Fibroblast of the aortic adventitia (primary cell): ENCODE measurements at regions not wholly inside any gene's neighbourhood (a gene's known extent, or its start where the extent isn't known, plus 50 kb on each side); places are given as distances from the start of the nearest gene placed in this dataset.

ENCODE experiments used
- DNase-seq: peaks from one replicate; pipeline ENCODE4 v3.0.0-alpha.2; 2010; ENCODE audit warnings: low read depth
- H3K4me3 ChIP-seq: 2 replicates; pipeline ENCODE4 v1.5.1; 2011; ENCODE audit warnings: low read depth, mild to moderate bottlenecking, control low read depth, low read length, moderate library complexity
- TF ChIP-seq, protein P1 (sequence below): IDR thresholded peaks from 2 replicates; pipeline ENCODE4 v1.5.1; 2011; ENCODE audit warnings: mild to moderate bottlenecking, low read length, control low read depth, inconsistent platforms; ENCODE audit not compliant: insufficient read depth

DNA sequence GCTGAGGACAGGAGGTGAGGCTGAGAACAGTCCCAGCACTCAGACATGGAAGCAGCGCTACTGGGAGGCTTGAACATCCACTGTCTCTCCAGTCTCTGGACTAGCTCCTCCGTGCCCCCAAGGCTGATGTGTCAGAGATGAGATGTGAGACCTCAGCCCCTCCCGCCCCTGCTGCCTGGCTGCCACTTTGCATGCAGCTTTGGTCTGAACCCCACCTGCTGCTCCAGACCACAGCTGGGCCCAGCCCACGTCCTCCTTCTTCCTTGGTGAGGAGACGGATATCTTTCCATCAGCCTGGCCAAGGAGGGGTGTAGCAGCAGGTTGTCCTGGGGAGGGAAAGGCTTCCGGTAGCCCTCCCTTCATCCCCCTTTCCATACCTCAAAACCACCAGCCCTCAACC is 148.0 kb upstream of the B3GAT1 start:
- TF ChIP-seq, protein P1, sequence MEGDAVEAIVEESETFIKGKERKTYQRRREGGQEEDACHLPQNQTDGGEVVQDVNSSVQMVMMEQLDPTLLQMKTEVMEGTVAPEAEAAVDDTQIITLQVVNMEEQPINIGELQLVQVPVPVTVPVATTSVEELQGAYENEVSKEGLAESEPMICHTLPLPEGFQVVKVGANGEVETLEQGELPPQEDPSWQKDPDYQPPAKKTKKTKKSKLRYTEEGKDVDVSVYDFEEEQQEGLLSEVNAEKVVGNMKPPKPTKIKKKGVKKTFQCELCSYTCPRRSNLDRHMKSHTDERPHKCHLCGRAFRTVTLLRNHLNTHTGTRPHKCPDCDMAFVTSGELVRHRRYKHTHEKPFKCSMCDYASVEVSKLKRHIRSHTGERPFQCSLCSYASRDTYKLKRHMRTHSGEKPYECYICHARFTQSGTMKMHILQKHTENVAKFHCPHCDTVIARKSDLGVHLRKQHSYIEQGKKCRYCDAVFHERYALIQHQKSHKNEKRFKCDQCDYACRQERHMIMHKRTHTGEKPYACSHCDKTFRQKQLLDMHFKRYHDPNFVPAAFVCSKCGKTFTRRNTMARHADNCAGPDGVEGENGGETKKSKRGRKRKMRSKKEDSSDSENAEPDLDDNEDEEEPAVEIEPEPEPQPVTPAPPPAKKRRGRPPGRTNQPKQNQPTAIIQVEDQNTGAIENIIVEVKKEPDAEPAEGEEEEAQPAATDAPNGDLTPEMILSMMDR: no peak
- no peak overlapping the region for H3K4me3 ChIP-seq
- no peak for DNase-seq

DNA sequence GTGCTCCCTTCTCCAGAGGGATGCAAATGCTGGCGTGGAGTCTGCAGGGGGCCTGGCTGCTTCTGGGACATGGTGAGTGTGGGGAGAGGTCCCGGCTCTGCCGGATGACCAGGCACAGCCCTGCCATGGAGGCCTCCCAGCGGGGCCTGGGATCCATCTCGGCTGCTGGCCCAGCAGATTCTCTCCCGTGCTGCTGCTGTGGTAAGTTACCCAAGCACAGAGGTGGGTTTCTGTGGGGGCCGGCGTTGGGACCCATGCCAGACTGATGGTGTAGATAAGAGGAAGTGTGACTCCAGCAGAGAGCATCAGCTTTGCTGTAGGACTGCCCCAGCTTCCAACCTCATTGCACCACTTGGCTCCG is 147.5 kb upstream of the B3GAT1 start:
- no peak overlapping the region for H3K4me3 ChIP-seq
- TF ChIP-seq, protein P1: no peak
- no peak for DNase-seq

DNA sequence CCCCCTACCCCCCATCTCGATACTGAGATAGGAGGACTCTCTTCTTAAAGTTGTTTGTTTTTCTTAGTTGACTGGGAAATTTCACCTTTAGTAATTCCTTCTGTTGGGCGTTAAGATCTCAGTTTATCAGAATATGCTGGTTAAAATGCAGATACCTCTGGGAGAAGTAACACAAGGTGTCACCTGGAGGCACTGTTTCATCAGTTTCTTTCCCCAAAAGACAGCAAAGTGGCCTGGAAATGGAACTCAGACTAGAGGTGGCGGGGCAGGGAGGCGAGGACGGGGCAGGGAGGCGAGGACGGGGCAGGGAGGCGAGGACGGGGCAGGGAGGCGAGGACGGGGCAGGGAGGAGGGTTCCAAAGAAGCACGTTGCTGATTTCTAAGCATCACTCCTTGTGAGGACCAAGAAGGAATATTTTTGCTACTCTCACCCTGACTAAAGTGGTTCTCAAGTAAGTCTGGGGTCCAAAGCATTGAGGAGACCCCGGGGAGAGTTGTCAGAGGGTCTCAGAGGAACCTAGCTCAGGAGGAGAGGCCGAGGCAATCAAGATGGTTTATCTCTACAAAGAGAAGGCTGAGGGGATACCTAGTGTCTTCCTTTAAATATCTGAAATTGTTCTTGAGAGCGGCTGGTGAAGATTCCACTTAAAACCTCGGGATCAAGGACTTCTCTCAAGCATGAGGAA is 147.0 kb upstream of the B3GAT1 start:
- H3K4me3 ChIP-seq: no peak overlapping the region
- TF ChIP-seq, protein P1: no peak
- DNase-seq: no peak

DNA sequence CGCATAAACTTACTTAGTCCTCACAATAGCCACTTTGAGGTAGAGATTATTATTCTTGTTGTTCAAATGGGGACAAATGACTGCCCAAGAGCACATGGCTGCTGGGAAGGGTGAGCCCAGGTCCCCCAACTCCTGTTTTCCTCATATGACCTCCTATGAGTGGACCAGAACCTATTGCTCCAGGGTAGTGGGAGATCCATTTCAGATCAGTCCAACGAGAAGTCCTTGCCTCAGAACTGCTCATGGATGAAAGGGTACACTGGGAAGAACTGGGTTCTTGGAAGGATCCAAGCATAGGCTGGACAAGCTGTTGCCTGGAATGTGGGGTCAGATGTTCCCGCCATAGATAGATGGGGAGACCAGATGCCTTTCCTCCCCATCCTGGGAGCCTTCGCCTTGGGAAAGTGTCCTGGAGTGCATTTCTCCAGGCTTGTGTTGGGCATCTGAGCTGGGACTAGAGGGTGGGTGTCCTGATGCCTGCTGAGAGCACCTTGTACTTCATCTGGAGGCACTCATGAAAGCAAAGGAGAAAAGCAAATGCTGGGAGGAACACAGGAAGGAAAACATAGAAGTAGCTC is 146.3 kb upstream of the B3GAT1 start:
- no peak overlapping the region for H3K4me3 ChIP-seq
- TF ChIP-seq, protein P1: no peak
- no peak for DNase-seq

DNA sequence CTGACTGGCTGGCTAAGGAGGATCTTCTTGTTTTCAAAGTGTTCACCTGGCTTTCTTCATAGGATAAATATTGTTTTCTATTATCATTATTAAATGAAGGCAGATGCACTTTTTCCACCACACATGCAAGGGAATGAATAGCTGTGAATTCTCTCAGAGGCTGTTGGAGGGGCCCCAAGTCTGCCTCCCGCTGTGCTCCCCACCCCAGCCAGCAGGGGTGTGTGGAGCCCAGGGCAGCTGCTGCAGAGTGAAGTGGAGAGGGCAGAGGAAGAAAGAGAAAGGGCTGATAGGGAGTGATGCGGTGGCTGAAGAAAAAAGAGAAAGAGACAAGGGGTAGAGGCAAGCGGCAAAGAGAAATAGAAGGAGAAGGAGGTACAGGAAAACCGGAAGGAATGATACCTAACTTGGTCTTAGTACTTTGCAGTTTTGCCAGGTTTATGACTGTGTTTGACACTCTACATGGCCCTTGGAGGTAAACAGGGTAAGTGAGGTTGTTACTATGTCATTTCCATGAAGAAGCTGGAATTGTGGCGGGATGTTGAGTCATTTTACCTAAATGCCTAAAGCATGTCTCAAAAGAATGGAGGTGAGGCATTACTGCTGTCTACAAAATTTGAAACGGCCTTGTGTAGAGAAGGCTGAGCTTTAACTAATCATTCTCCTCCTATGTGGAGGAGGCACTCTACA is 145.7 kb upstream of the B3GAT1 start:
- H3K4me3 ChIP-seq: no peak overlapping the region
- TF ChIP-seq, protein P1: no peak
- DNase-seq: no peak

DNA sequence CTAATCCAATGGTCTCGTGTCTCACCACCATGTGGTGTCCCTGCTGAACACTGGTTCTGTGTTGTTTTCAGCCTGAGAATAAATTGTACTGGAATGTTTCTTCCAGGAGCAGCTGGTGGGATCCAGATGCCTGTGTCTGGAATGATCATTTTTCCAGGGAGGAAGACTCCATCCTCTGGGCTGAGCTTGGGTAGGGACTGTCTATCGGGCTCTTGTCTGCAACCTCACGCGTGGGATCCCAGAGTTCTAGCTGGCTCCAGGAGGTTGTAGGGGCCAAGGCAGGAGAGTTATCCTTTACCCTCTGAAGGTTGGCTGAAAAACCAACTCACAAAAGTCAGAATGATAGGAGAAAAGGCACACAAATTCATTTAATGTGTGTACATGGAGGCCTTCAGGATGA is 144.1 kb upstream of the B3GAT1 start:
- H3K4me3 ChIP-seq: no peak overlapping the region
- DNase-seq: no peak
- TF ChIP-seq, protein P1: no peak
